NCI-H524 treated with DMSO at 0.1 percent for 48 hours (cell line): ENCODE measurements at regions not wholly inside any gene's neighbourhood (a gene's known extent, or its start where the extent isn't known, plus 50 kb on each side); places are given as distances from the start of the nearest gene placed in this dataset.

Source experiments
- DNase-seq: peaks from one replicate; lab custom pipeline; 2025; lab: John Stamatoyannopoulos, UW

GRCh38 chr18:2424420-2424819 lies 146.9 kb downstream of the METTL4 start:
- DNase-seq = no peak

DNA sequence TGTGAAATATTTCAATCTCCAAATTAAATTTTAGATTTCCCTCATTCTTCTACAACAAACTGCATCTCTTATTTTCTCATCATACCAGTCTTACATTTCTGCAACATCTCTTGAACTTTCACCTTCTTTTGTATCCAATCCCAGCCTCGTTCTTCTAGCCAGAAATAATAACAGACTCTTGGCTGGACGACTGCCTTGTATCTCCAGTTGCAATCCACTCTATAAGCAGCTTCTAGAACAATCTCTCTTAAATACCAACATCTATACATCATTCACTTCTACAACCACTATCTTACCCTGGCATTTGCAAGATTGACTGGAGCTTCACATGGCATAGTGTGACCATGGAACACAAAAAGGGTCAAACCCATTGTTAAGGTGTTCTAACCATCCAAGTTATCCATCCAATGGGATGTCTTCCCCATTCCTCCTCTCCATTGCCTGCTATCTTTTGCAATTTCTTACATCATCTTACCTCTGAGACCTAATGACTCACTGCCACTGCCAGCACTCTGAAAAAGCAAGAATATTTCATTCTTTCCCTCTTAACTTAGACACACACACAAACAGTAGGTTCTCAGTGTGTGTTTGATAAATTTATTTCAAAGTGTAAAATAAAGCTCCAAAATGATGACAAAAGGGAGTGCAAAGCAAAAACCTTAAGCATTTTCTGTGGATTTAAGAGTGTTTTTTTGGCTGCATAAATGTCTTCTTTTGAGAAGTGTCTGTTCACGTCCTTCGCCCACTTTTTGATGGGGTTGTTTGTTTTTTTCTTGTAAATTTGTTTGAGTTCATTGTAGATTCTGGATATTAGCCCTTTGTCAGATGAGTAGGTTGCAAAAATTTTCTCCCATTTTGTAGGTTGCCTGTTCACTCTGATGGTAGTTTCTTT lies 145.6 kb downstream of the METTL4 start:
- no peak for DNase-seq

DNA sequence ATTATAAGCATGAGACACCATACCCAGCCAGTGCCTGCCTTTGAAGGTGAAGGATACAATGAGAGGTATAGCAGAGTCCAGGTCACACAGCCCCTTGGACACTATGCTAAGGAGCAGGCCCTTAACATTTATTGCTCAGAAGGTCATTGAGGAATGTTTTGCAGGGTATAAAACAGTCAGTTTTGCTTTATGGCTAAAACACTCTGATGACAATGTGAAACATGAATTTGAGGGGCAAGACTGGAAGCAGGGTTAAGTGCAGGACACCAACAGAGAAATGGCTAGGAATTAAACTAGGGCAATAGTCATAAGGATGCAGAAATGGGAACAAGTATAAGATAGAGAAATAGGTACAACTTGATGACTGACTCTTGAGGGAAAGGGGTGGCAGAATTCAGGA lies 141.1 kb downstream of the METTL4 start:
- no peak for DNase-seq

DNA sequence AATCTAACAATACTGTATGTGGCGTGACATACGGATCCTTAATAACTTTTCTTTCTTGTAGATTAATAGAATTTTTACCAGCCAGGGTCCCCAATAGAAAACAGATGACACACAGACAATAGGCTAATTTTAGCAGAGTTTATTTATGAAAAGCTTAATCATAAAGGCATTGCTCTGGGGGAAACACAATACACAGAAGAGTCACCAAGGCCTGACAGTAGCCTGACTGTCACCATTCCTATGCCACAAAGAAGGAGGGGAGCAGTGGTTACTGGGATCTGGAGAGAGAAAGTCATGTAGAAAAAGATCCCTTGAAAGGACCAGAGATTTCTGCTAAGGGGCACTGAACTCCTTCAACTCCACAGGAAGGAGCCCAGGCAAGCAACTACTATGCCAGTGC lies 139.5 kb downstream of the METTL4 start:
- no peak for DNase-seq

- DNase-seq = no peak
Observed at GRCh38 chr18:2433366-2433765, 137.9 kb downstream of the METTL4 start.

GRCh38 chr18:2441544-2441943 lies 129.8 kb downstream of the METTL4 start:
- no peak for DNase-seq

DNA sequence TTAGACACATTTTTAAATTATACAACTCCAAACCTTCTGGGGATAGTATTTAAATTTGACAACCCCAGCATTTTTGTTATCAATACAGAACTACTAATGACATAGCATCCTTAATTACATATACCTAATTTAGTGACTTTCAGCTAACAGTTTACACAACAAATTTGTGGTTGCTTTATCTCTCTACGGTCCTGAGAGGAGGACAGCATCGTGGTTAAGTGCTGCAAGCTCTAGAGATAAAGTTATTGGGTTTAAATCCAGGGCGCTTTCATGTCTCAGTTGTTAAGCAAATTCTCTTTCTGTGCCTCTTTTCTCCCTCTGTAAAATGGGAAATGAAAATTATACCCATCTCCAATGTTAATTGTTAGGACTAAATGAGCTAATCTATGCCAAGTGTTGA lies 129.3 kb downstream of the METTL4 start:
- no peak for DNase-seq

DNA sequence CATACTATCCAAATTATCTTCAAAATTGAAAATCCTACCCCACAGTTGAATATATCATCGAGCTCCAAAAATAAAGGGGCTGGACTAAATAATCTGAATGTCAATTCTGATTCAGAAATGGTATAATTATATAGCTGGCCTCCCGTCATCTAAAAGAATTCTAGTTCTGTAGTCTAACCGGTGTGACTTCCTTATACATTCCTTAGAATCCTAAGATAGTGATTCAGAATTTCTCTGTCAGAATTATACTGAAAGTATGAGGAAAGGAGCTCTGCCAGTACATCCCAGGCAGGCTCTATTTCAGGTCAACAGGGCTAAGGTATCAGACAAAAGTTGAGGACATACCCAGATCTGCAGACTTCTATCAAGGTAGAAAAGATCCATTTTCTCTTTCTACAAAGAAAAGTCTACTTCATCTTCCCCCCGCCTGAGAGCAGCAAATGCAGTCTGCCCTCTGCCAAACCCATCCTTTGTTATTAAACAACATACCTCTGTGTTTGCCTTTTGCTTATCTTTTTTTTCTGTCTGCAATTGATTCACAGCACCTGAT lies 128.5 kb downstream of the METTL4 start:
- no peak for DNase-seq

DNA sequence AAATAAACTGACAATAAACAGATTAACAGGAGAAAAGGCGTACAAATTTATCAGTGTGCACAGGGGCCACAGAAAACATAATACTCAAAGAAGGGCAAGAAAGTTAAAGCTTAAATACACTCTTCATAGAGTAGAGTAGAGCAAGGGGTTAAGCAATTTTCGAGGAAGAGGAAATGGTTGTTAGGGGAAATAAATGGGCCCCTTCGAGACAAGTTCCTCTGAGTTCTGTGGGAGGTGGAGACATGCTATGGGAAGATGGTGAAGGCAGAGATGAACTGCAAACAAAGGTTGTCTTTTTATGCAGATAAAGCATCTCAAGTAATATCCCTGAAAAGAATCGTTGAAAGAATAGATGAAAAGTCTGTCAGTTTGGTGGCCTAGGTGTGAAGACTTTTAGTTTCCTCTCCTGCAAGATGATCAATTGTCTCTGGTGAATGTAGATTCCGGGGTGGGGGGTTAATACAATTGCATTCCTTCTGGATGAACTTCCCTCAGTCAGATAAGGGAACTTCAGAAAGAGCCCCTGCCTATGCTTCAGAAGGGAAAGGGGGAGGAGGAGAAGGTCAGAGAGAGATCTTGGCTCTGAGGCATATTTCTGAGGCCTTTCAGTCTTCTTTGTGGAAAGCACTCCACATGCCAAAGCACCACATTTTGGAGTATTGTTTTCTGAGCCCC lies 127.0 kb downstream of the METTL4 start:
- no peak for DNase-seq

DNA sequence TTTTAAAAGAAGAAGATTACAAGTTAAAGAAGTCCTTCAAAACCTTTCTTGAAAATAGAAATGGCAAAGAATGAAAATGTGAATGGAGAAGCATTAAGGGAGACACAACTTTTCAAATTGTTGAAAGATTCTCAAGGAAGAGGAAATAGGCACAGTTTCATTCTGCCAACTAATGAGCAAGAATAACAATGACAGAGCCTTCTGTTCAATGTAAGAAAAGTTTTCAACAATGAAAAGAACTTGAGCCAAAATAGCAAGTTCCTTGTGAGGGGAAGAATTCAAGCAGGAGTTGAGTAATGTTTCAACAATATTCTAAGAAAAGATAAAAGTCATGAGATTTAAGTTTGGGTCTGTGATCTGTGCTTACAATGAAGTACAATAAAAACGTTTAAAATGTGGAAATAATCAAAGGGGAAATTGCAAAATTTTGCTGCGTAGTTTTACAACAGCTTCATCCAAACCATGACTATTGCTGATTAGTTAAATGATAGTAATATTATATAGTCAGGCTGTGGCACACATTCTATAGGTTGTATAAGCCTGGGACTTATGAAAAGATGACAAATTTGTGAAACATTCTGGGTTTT lies 122.6 kb downstream of the METTL4 start:
- DNase-seq = no peak

GRCh38 chr18:2451556-2451955 lies 119.7 kb downstream of the METTL4 start:
- DNase-seq = no peak

- DNase-seq = no peak
Observed at GRCh38 chr18:2459886-2460285, 111.4 kb downstream of the METTL4 start.

- no peak for DNase-seq
Observed at GRCh38 chr18:2466978-2467377, 104.3 kb downstream of the METTL4 start.

DNA sequence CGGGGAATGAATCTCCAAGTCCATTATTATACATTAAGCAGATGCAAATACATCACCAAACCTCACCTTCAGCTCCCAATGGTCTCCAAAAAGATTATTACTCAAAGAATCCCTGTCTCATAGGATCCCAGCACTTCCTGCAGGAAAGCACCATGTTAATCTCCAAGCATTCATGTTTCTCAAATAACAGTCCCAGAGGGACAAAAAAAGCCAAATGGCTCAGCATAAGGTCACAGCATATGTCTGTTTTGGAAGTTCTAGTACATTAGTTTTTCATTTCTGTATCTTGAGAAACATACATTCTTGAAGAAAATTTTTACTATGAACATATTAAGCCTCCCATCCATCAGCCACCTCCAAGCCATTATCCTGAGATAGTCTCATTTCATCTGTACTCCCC lies 103.3 kb downstream of the METTL4 start:
- no peak for DNase-seq

DNA sequence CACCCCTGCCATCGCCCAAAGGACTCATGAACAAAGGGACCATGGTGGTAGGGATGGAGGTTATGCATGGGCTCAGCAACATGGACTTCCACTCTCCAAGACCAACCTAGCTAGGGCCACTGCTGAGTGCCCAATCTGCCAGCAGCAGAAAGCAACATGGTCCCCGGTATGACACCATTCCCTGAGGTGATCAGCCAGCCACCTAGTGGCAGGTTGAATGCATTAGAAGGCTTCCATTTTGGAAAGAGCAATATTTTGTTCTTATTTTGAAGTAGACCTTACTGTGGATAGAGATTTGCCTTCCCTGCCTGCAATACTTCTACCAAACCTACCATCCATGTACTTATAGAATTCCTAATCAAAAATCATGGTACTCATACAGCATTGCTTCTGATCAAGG lies 99.8 kb downstream of the METTL4 start:
- no peak for DNase-seq

DNA sequence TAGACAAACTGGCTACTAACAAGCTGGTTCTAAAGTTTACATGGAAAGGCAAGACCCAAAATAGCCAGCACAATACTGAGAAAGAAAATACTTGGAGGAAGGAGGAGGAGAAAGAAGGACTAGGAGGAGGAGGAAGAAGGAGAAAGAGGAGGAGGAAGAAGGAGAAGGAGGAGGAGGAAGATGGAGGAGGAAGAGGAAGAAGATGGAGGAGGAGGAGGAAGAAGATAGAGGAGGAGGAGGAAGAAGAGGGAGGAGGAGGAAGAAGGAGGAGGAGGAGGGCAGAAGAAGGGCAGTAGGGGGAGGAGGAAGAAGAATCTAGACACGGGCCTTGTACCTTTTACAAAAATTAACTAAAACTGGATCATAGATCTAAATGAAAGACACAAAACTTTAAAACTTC lies 92.6 kb downstream of the METTL4 start:
- no peak for DNase-seq

GRCh38 chr18:2480536-2480935 lies 90.8 kb downstream of the METTL4 start:
- no peak for DNase-seq

- DNase-seq = no peak
Observed at GRCh38 chr18:2482706-2483475, 88.4 kb downstream of the METTL4 start.

GRCh38 chr18:2485983-2486382 lies 85.3 kb downstream of the METTL4 start:
- no peak for DNase-seq

GRCh38 chr18:2486426-2486825 lies 84.9 kb downstream of the METTL4 start:
- no peak for DNase-seq
